Lower leg skin (tissue), 4 donors: ENCODE measurements at regions not wholly inside any gene's neighbourhood (a gene's known extent, or its start where the extent isn't known, plus 50 kb on each side); places are given as distances from the start of the nearest gene placed in this dataset.
"Not testable (repeated sequence)": the region's sequence is repeated elsewhere in the genome, so short reads cannot be mapped to it uniquely, and the experiment has no call there.

Source experiments
- DNase-seq, 2 donors: peaks; one replicate each; pipeline ENCODE4 v3.0.0-alpha.2; 2019; ENCODE audit warnings: low spot score in 2 of 2
- H3K4me3 ChIP-seq: fragments of 200-600 bp; sonication (generic); 2 replicates; pipeline ENCODE4 v1.5.1; 2017; ENCODE audit warnings: mild to moderate bottlenecking, low read depth; ENCODE audit not compliant: poor library complexity, severe bottlenecking
- CTCF ChIP-seq, 3 donors: fragments of 450-650 bp; IDR thresholded peaks; one replicate each; pipeline ENCODE4 v1.5.1; 2016; ENCODE audit warnings: antibody characterized with exemption in 3 of 3, mild to moderate bottlenecking in 3 of 3, moderate library complexity in 2 of 3
- POLR2A ChIP-seq, 2 donors: fragments of 450-650 bp; IDR thresholded peaks; one replicate each; pipeline ENCODE4 v1.6.1; 2016 to 2017; ENCODE audit warnings: antibody characterized with exemption in 2 of 2, mild to moderate bottlenecking in 1 of 2, moderate library complexity in 1 of 2
- WGBS, 2 donors: methylation state at CpG; one replicate each; pipeline ENCODE4 v1.1.5; 2018; 5-methylcytosine and 5-hydroxymethylcytosine counted together
- intact Hi-C: fragments of 100-400 bp; cut with DNase I; formaldehyde crosslinking; loops from one replicate; pipeline ENCODE4 v1.15.0; 2023; ENCODE audit warnings: low total_unique reads

DNA sequence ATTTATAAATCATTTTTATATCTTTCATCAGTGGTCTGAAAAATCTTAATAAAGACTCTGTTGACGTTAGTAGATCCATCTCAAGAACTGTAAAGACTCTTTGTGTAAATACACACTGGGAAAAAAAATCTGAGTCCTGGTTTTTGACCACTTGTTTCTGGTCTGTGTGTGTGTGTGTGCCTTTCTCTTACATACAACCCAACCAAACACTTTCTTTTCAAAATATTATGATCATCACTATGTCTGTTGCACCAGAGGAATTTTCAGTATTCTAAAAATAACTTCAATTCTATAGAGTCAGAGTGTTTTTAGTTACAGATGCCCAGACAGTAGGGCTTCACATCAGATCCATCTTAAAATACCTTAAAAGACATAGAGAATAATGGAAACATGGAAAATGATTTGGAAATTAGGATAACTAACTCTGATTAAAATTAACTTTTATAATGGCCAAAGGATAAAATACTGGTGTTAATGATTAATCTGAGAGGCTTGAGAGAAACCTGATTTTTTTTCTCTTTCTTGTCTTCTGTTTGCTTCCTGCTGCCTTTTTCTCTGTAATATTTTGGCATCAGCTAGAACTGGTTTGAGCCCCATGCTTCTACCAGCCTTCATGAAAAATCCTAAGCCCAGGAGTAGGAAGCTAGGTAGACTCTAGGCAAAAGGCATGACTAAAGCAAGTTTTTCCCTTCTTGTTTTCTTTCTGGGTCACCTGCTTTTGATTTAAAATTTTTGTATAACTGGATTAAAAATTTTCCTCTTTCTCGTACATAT is 99.7 kb downstream of the ATXN3L start:
- no peak overlapping the region for H3K4me3 ChIP-seq
- no peak for TF ChIP-seq POLR2A (IDR thresholded peaks at IDR 0.05)
- no peak for TF ChIP-seq CTCF (IDR thresholded peaks at IDR 0.05)
- WGBS, 2 donors, result 79% methylated on average over 2 of the region's 2 CpGs
- intact Hi-C loops, result no loop called here
- DNase-seq, result no peak

DNA sequence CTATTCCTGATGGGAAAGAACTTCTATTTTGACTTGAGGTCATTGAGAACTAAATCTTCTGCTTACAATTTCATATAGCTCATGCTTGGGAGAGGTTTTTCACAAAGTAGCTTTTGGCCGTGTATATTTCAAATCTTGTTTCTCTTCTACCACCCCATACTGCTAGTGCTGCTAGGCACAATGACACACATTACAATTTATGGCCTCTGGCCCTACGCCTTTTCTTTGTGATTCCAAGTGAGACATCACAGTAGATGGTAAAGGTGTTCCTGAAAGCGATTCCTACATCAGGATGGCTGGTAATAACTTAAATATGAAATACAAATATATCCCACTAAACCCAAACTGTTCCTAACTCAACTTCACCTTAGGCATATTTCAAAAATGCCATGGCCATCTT is 101.1 kb downstream of the ATXN3L start:
- H3K4me3 ChIP-seq, result no peak overlapping the region
- intact Hi-C loops, result no loop called here
- 84 to 96% methylated on average over 3 of the region's 3 CpGs for WGBS, 2 donors
- DNase-seq, result no peak
- no peak for TF ChIP-seq CTCF (IDR thresholded peaks at IDR 0.05)
- no peak for TF ChIP-seq POLR2A (IDR thresholded peaks at IDR 0.05)

- H3K4me3 ChIP-seq, result no peak overlapping the region
- TF ChIP-seq CTCF (IDR thresholded peaks at IDR 0.05) (no peak), POLR2A (IDR thresholded peaks at IDR 0.05) (no peak)
- WGBS, 2 donors, result 57 to 63% methylated on average over 4 of the region's 4 CpGs
- no peak for DNase-seq
- intact Hi-C loops, result no loop called here
Measured at GRCh38 chrX:13216139-13216538, 103.7 kb downstream of the ATXN3L start.

DNA sequence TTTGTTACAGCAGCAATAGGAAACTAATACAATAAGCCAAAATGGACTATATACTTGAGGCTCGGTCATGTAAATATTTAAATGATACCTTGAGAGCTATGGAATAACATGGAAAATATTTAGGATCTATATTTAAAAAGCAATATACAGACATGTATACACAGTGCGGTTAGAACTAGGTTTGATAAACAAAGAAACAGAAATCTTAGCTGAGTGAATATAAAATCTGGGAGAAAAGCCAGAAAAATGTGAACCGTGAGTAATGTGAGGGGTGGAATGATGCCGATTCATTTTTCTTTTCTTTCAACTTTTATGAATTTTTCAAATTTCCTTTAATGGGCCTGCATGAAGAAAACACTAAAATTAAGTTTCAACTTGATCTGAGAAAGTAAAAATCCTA is 104.1 kb downstream of the ATXN3L start:
- WGBS, 2 donors, result 71 to 85% methylated on average over 4 of the region's 4 CpGs
- TF ChIP-seq CTCF (IDR thresholded peaks at IDR 0.05), result no peak
- no peak for TF ChIP-seq POLR2A (IDR thresholded peaks at IDR 0.05)
- intact Hi-C loops, result no loop called here
- no peak for DNase-seq
- no peak overlapping the region for H3K4me3 ChIP-seq

DNA sequence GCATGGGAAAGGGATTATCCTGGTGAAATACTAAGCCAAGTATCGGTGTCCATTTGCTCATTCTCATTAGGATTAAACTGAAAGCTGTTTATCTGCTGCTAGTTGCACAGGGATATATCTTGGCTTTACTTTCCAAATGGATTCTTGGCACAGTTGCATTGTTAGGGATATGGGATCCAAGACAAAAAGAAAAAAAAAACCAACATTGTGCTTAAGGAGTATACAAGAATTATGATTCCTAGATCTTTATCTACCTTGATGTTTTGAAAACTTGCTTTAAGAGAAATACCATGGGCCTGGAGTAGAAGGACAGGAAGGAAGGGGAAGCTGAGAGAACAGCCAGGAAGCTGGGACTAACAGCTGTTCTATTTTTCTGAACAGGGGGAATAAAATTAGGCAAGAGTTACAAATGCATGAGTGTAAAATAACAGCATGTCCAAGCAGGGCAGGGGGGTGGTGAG is 107.6 kb downstream of the ATXN3L start:
- 33 to 50% methylated on average over 1 of the region's 1 CpG for WGBS, 2 donors
- no peak for DNase-seq
- H3K4me3 ChIP-seq, result no peak overlapping the region
- intact Hi-C loops, result no loop called here
- TF ChIP-seq POLR2A (IDR thresholded peaks at IDR 0.05) (no peak), CTCF (IDR thresholded peaks at IDR 0.05) (no peak)

- 49 to 99% methylated on average over 3 of the region's 3 CpGs for WGBS, 2 donors
- DNase-seq, H3K4me3 ChIP-seq, intact Hi-C loops: not testable (repeated sequence)
Measured at GRCh38 chrX:13210142-13210541, 109.7 kb downstream of the ATXN3L start.

GRCh38 chrX:13209704-13210103 is 110.1 kb downstream of the ATXN3L start:
- H3K4me3 ChIP-seq, intact Hi-C loops, DNase-seq: not testable (repeated sequence)
- 79 to 88% methylated on average over 2 of the region's 2 CpGs for WGBS, 2 donors
